Endothelial cell of umbilical vein (primary cell): ENCODE measurements at regions not wholly inside any gene's neighbourhood (a gene's known extent, or its start where the extent isn't known, plus 50 kb on each side); places are given as distances from the start of the nearest gene placed in this dataset.

Experiments used
- EZH2 ChIP-seq: IDR thresholded peaks from 2 replicates; pipeline ENCODE4 v1.6.1; 2012; ENCODE audit warnings: borderline replicate concordance, low read depth, mild to moderate bottlenecking, moderate library complexity, low read length, inconsistent platforms; ENCODE audit not compliant: severe bottlenecking
- GATA2 ChIP-seq: IDR thresholded peaks from 2 replicates; pipeline ENCODE4 v1.7.0; 2011; ENCODE audit warnings: low read depth, mild to moderate bottlenecking, moderate library complexity, mixed read lengths, low read length; ENCODE audit not compliant: insufficient read length, insufficient read depth
- JUN ChIP-seq: IDR thresholded peaks from 2 replicates; pipeline ENCODE4 v1.6.1; 2011; ENCODE audit warnings: borderline replicate concordance, low read depth; ENCODE audit not compliant: insufficient read length, insufficient read depth
- POLR2A ChIP-seq: IDR thresholded peaks from 2 replicates; pipeline ENCODE4 v1.6.1; 2012; ENCODE audit warnings: low read depth, mild to moderate bottlenecking, control low read depth, low read length
- POLR2AphosphoS5 ChIP-seq: IDR thresholded peaks from 2 replicates; pipeline ENCODE4 v1.6.1; 2012; ENCODE audit warnings: low read depth, mild to moderate bottlenecking, control low read depth, low read length, moderate library complexity; ENCODE audit not compliant: insufficient read depth
- TF ChIP-seq, protein P1 (sequence below), 2 donors: IDR thresholded peaks; 1 replicate in 1 of 2; 2 replicates in 1 of 2; pipeline ENCODE4 v1.5.1; 2011; ENCODE audit warnings: low read length in 2 of 2, mild to moderate bottlenecking in 2 of 2, moderate library complexity in 2 of 2, control low read depth in 1 of 2, inconsistent platforms in 1 of 2, low read depth in 1 of 2; ENCODE audit not compliant: insufficient read depth in 1 of 2; ENCODE audit errors: extremely low read depth in 1 of 2
- TF ChIP-seq, protein P2 (sequence below): IDR thresholded peaks from 2 replicates; pipeline ENCODE4 v1.6.1; 2011; ENCODE audit not compliant: insufficient read depth, insufficient read length

DNA sequence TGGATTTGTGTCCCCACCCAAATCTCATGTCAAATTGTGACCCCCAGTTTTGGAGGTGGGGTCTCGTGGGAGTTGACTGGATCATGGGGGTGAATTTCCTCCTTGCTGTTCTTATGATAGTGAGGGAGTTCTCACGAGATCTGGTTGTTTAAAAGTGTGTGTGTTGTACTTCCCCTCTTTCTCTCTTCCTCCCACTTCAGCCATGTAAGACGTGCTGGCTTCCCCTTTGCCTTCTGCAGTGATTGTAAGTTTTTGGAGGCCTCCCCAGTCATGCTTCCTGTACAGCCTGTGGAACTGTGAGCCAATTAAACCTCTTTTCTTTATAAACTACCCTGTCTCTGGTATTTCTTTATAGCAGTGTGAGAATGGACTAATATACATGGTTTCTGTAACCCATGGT is 64.6 kb downstream of the RHOU start:
- TF ChIP-seq, protein P1, sequence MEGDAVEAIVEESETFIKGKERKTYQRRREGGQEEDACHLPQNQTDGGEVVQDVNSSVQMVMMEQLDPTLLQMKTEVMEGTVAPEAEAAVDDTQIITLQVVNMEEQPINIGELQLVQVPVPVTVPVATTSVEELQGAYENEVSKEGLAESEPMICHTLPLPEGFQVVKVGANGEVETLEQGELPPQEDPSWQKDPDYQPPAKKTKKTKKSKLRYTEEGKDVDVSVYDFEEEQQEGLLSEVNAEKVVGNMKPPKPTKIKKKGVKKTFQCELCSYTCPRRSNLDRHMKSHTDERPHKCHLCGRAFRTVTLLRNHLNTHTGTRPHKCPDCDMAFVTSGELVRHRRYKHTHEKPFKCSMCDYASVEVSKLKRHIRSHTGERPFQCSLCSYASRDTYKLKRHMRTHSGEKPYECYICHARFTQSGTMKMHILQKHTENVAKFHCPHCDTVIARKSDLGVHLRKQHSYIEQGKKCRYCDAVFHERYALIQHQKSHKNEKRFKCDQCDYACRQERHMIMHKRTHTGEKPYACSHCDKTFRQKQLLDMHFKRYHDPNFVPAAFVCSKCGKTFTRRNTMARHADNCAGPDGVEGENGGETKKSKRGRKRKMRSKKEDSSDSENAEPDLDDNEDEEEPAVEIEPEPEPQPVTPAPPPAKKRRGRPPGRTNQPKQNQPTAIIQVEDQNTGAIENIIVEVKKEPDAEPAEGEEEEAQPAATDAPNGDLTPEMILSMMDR (IDR thresholded peaks at IDR 0.05; ENCODE audit: extremely low read depth in 1 of 2, insufficient read depth in 1 of 2, low read depth in 1 of 2, low read length in 2 of 2), result no peak
- TF ChIP-seq, protein P2, sequence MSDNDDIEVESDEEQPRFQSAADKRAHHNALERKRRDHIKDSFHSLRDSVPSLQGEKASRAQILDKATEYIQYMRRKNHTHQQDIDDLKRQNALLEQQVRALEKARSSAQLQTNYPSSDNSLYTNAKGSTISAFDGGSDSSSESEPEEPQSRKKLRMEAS, result no peak
- TF ChIP-seq POLR2AphosphoS5, result no peak
- no peak for TF ChIP-seq EZH2
- no peak for TF ChIP-seq GATA2
- TF ChIP-seq POLR2A, result no peak
- TF ChIP-seq JUN, result no peak
